ENCODE measurements at regions not wholly inside any gene's neighbourhood (a gene's known extent, or its start where the extent isn't known, plus 50 kb on each side); places are given as distances from the start of the nearest gene placed in this dataset.
A peak's percentile ranks its signal among the peaks of the same experiment; 100 is the strongest.
"Not testable (repeated sequence)": the region's sequence is repeated elsewhere in the genome, so short reads cannot be mapped to it uniquely, and the experiment has no call there.

DNA sequence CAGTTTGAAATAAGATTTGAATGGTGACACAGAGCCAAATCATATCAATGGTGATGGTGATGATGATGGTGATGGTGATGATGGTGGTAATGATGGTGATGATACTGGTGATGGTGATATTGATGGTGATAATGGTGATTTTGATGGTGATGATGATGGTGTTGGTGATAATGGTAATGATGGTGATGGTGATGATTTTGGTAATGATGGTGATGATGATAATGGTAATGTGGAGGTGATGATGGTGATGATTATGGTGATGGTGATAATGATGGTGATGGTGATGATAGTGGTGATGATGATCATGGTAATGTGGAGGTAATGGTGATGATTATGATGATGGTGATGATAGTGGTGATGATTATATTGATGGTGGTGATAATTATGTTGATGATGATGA, 311.9 kb upstream of the SFSWAP start:
- no peak for DNase-seq

DNA sequence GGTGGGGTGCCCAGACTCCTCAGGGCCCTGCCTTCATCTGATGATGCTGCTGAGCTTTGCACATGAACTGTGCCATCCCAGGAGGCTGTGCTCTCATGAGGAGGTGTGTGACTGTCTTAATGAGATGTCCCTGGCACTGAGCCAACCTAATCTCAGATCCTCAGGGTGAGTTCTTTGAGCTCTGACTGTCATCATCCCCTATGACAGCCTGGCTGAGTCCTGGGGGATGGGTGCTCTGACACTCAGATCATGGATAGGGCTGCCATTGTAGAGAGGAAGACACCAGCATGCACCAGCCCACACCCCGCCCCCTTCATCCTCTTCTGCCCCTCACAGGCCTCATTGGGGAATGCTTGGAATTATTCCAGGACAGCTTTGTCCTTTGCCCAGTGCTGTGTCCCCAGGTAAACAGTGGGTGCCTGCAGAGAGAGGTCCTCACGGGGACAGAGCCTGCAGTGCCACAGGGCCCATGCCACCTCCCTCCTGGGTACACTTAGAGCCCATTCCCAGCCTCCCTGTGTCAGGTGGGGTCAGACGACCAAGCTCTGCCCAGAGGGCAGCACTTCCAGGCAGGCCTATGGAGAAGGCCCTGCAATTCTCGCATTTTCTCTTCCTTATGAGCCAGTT, 310.1 kb upstream of the SFSWAP start:
- not testable (repeated sequence) for DNase-seq

DNA sequence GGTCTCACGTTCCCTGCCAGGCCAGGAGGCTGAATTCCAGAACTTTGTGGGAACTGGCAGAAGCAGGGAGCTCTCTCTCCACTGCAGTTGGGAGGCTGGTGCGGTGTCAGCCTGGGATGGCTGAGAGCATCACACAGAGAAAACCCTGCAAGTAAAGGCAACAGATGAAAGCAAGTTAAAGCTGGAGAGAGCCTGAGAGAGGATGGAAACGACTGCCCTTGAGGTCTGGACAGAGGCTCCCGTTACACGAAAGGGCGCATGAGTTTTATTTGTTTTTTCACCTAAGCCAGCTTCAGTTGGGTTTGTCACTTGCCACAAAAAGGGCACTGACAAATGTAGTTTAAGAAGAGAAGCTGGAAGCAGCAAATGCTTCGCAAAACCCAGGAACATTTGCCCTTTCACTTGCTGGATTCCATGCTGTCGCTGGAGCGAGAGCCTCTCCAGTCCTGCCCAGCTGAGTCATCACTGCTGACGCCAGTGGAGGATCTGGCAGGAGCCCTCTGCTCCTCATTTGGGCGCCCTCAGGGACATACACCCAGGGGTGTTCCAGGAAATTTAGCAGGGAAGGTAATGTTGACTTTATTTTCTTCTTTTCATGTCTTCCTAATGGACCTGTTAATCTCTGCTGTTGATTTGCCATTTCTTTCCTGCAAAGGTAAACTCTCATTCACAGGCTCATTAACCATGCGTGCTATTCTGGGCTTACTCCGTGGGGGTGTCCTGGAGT, 308.8 kb upstream of the SFSWAP start:
- DNase-seq: not testable (repeated sequence)

DNA sequence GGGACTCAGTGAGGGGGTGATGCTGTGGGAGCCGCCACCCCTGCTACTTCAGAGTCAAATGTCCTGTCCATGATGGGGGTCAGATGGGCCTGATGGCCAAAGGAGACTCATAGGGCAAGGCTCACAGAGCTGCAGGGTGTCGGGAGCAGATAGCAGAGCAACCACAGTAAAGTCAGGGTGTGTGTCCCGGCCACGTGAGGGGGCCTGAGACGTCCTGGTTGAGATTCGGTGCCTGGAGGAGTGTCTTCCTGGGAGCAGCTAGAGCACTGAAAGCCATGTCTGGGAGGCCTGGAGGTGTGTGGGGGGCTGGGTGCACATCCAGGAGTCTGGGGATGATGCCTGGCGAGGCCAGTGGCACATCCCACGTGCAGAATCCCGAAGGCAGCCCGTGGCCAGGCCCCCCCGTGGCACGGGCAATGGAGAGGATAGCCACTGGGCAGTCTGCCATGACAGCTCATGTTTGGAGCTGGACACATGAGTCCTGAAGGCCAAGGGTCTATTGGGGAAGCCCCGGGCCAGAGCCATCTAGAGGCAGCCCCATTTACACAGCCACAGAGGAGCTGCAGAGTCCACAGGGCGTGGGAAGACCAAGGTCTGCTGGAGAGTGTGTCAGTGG, 308.0 kb upstream of the SFSWAP start:
- no peak for DNase-seq

DNA sequence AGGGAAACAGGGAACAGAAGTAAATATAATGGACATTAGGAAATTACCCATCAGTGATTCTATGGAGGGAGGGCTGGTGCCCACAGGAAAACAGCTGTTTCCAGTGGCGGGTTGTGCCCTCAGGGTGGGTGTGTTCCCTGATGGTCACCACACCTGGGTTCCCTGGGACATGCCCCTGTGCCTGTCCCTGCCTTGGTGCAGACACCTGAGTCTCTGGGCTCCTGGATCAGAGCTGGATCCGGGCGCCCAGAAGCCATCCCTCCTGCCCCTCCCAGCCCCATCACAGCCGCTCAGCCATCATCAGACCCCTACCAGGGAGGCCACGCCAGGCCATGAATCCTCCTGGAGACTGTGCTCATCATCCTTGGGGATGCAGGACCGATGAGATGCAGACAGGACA, 307.2 kb upstream of the SFSWAP start:
- no peak for DNase-seq

DNA sequence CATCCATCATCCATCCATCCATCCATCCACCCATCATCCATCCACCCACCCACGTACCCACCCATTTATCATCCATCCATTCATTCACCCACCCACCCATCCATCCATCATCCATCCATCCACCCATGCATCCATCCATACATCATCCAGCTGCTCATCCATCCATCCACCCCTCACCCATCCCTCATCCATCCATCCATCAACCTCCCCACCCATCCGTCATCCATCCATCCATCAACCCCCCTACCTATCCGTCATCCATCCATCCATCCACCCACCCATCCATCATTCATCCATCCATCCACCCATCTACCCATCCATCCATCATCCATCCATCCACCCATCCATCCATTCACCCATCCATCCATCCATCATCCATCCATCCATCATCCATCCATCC, 306.2 kb upstream of the SFSWAP start:
- no peak for DNase-seq

DNA sequence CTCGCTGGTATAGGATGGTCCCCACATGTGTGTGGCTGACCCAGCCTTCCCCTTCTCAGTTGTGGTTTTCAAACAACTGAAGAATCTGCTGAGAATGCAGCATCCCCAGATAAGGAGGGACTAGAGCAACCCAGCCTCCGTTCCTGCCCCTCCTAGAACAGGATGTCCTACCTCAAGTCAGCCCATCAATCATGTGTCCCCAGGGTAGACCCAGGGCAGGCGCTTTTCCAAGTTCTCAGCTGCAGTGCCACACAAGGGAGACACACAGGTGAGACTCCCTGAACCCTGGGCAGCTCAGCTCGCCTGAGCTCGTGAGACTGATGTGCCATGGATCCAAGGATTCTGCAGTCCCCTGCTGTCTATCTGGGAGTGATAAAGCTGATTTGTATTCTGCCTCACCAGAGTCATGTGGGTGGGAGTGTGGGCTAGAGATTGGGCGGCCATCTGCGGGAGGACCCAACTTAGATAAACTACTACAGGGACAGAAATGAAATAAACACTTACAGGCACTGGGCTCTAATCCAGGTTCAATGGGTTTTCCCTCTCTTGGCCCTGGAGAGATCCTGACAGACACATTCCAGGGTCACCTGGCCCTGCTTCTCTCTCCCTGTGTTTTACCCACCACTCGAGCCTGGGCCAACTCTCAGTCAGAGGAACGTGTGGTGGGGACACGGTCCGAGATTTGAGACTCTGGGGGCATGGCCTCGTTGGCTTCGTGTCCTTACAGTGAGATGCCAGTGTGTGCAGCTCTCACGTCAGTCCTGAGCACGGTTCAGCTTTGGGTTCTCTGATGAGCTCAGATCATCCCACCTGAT, 303.5 kb upstream of the SFSWAP start:
- no peak for DNase-seq

DNA sequence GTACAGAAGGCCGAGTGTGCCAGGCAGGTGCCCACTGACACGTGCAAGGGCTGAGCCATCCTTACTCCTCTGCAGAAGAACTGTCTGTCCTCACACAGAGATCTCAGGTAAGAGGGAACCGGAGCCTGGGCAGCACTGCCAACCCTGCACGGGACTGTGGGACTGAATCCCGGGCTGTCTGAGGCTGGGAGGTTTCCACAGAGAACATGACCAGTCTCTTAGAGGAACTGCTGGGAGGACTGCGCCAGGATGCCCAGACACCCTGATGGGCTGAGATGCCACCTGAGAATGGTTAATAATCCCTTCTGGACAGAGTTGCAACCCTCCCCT, 302.9 kb upstream of the SFSWAP start:
- no peak for DNase-seq

DNA sequence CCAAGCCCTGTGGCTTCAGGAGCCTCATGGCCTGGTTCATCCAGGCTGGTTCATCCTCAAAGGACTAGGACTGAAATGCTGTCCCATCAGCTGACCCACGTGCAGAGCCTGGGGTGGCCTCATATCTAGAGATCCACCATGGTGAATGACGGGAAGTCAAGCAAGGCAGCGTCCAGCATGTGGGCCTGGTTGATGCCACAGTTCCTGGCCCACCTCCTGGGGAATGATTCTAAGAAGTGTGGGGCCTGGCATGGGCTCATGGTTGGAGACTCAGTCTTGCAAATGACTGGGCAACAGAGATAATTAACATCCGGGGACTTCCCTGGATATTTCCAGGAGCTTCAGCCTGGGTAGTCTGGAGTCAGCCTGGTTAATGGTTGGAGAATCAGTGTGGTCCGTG, 302.4 kb upstream of the SFSWAP start:
- DNase-seq: no peak

DNA sequence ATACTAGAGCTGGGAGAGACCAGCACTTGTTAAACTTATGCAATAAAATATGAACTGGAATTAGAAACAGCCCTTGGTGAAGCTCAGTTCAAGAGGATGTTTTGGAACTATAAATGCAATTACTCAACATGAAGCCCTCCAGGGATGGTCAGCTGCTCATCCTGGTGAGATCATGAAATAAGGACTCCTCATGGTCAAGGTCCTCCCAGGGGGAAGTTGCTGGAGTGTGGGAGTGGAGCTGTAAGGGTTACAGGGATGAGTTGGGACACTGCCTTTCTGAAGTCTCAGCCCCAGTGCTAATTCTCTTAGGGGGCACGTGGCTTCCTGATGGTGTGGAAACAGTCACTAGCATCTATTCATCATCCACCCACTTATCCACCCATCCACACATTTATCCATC, 301.7 kb upstream of the SFSWAP start:
- DNase-seq: no peak

DNA sequence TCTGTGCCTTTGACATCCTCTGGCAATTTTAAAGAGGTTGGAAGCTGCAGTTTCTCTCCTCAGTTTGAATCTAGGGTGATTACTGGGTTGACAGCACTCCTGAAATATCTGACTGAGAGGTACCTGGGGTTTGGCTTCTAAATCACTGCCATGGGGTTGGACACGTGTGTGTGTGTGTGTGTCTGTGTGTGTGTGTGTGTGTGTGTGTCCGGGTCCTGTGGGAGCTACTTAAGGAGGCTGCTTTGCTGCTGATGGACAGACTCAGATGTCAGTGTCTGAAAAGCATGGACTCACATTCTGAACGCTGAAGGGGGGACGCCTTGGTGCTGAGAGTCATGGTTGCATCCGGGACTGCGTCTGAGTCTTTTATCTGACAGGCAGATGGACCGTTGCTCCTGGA, 299.1 kb upstream of the SFSWAP start:
- DNase-seq: not testable (repeated sequence)

DNA sequence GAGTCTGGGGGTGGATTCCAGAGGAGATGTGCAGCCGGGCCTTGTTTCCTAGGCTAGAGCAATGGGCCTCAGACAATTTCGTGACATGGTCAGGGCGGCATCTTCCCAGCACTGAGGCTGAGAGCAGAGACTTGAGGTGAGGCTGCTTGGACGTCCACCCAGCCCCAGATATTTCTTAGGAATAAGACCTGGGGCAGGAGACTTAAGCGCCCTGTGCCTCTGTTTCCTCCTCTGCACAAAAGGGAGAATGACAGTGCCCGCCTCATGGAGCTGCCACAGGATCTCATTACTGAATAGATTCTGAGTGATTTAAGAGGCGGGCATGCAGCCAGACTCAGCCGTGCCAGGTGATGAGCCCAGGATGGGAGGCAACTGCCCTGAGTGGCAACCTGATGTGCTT, 297.9 kb upstream of the SFSWAP start:
- no peak for DNase-seq

DNA sequence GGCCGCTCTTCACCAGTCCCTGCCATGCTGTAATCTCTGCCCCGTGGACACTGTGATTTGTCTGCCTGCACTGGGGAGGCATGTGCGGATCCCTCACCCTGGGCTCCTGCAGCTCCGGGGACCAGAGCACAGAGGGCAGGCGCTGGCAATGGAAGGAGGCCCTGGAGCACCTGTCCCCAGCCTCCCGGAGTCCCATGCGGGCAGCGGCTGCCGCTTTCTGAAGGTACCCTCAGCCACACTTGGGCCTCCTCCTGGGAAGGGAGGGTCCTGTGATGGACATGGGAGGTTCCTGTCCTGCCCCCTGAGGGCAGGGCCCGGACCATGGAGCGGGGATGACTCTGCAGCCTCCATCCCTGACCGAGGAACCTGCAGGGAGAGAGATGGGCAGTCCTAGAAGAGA, 297.4 kb upstream of the SFSWAP start:
- DNase-seq: no peak

DNA sequence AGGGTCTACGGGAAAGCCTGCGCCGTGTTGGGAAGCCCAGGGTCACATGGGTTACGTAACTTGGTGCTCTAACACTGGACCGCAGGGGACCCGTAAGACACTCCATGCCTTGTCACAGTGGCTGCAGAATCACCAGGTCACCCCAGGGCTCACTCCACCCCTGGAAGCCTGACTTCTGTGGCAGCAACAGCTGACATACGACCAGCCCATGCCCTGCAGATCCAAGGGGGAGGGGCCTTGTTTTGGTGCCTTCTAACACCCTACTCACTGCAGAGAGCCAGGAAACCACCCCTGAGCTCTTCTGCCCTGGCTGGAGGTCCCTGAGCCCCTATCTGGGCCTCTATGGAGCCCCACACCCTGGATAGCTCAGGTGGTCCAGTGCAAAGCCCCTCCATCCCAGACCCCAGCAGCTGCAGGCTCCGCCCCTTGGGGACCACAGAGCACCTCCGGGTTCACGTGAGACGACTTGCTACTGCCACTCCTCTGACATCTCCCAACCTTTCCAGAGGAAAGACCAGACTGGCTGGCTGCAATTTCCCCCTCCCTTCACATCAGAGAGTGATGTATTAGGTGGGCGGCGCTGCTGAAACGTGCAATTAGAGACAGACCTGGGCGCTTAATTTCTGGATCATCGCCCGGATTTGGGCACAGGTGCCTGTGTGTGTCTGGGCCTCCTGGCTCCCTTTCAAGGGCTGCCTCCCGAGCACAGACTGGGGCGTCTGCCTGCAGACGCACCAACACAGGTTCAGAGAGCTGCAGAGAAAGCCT, 296.6 kb upstream of the SFSWAP start:
- not testable (repeated sequence) for DNase-seq

DNA sequence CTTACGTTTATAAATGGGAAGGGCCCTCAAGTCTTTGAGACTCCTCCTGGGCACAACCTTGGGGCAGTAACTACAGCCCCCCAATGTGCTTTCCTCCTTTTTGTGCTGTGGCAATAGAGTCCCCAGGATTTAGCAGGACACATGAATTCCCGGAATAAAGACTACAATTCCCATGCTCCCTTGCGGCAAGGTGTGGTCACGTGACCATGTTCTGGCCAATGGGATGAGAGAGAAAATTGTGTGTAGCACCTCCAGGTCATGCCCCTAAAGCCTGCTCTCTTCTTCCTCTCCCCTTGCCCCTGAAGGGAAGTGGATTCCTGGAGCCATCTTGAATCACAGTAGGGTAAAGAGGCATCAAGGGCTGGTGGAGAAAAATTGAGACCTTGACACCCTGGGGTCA, 295.1 kb upstream of the SFSWAP start:
- peak; percentile 45 for DNase-seq

DNA sequence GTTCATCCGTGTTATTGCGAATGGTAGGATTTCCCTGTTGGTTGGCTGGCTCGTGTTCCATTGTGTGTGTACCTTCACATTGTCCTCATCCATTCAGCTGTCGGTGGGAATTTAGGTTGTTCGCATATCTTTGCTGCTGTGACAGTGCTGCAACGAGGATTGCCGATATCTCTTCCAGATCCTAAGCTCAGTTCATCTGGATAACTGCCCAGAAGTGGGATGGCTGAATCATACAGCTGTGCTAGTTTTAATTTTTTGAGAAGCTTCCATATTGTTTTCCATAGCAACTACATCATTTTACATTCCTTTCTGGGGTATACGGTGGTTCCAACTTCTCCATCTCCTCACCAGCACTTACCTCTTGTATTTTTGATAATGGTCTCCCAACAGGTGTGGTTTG, 292.8 kb upstream of the SFSWAP start:
- DNase-seq: no peak

DNA sequence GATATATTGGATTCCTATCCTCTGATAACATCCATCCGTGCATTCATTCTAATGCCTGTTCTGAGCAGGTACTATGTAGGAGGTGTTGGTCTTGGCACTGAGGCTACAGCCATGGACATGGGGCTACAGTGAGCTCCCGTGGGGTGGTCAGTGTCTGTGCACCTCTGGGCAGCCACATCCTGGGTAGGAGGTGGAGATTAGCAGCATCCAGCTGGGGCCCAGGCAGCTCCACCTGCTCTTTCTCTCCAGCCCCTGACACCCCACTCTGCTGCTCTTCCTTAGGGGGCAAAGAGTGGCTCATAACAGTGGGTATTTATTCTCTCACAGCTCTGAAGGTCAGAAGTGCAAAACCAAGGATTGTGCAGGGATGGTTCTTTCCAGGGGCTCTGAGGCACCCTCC, 292.0 kb upstream of the SFSWAP start:
- no peak for DNase-seq

DNA sequence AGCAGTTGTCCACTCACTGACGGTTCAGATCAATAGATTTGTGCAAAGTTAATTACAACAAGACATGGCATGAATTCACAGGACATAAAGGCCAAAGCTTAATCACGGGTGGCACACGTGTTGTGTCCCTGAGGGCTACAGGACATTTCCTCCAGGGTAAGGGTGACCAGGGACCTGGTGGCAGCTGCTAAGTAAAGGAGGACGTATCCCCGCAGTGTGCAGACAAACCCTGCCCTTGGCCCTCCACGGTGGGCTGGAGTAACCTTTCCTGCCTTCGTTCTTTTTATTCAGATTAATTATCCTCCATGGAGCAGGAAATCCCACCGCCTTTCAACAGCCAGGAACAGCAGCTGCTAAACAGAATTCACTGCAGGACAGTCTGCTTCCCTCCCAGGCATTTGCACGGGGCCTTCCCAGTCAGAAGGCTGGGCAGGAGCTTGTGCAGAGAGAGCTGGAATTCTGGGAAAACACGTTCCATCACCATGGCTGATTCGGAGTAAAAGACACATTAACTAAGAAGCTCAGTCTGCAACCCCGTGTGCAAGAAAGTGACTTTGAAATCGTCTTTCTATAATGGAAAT, 289.9 kb upstream of the SFSWAP start:
- DNase-seq: no peak

DNA sequence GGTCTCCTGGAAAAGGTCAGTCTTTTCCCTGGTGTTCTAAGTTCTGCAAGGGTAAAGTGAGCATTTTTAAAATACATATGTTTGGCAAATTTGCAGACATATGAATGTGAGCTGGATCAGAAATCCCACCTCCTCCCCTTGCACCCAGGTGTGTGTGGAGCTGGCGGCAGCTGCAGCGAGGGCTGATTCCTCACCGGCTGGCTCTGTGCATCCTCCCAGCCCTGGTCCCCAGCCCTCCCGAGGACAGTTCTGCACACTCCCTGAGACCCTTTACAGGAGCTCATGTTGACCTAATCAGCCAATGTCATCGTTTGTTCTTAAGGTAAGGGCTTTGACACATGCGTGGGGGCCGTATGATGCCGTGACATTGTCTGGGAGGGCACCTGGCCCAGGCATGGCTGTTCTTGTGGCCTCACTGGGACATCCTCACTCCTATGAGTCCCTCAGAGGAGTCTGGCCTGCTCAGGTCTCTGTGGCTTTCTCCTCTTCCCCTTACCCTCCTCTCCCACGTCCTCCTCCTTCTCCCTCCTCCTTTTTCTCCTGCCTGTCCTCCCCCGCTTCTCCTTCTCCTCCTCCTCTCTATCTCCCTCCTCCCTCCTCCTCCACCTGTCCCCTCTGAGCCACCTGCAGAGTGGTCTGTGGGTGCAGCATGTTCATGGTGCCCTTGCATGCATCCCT, 289.2 kb upstream of the SFSWAP start:
- DNase-seq: no peak

DNA sequence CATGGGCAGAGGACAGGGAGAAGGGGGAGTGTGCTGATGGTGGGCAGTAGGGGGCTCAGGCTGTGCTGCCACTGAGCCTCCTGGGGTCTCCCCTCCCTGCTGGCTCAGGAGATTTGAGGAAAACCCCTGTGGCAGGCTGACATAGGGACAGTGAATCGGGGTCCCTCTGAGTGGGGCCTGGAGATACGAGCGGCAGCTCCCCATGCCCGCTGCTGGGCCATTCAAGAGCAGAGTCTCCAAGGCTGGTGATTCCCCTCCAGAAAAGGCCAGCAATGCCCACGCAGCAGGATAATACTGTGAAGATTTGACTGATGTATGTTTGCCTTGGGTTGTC, 288.7 kb upstream of the SFSWAP start:
- DNase-seq: no peak

DNA sequence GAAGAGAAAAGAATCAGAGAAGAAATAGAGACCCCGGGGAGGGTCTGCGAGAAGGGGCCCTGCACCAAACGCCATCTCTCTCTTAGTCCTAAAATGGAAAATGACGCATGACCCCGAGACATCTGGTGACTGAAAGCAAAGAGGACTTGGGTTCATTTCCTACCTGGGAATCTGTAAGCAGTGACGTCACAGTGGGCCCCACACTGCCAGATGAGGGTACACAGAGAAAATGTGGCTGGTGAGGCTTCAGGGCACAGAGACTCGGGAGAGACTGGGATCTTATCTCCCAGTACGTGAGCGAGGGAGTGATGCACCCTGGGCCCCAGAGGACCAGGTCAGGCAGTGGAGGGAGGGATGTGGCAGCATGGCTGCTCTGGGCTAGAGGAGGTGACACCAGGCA, 288.1 kb upstream of the SFSWAP start:
- no peak for DNase-seq

DNA sequence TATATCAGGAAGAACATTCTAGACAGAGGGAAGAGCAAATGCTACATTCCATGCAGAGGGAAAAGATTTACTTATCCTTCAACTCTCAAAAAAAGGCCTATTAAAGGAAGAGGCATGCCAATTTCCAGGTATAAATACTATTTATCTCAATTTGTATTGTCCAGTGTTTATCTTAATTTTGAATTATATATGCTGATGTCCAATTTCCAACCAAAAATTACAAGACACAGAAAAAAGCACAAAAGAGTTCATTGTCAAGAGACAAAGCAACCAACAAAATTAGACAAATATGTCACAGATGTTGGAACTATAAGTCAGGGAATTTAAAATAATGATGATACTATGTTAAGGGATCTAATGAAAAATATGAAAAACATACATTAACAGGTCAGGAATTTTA, 286.6 kb upstream of the SFSWAP start:
- DNase-seq: no peak

All from 8988T (cell line).